ENCODE measurements at regions not wholly inside any gene's neighbourhood (a gene's known extent, or its start where the extent isn't known, plus 50 kb on each side); places are given as distances from the start of the nearest gene placed in this dataset.
"Not testable (repeated sequence)": the region's sequence is repeated elsewhere in the genome, so short reads cannot be mapped to it uniquely, and the experiment has no call there.

GRCh38 chr4:120263618-120264017 lies 197.0 kb upstream of the MAD2L1 start:
- Histone ChIP-seq H3K36me3 (replicated peaks in 1 of 2; ENCODE audit: insufficient read depth in 1 of 2, low read depth in 2 of 2) (no peaks in the 10 kb centered on the region), H3K9me3 (no peaks in the 10 kb centered on the region), H3K27me3 (no peaks in the 10 kb centered on the region), H3K27ac (no peak overlapping the region), H3K4me3 (no peak overlapping the region), H3K4me1 (no peaks in the 10 kb centered on the region)
- ATAC-seq (no peak), DNase-seq (no peak)
- TF ChIP-seq, protein P1, sequence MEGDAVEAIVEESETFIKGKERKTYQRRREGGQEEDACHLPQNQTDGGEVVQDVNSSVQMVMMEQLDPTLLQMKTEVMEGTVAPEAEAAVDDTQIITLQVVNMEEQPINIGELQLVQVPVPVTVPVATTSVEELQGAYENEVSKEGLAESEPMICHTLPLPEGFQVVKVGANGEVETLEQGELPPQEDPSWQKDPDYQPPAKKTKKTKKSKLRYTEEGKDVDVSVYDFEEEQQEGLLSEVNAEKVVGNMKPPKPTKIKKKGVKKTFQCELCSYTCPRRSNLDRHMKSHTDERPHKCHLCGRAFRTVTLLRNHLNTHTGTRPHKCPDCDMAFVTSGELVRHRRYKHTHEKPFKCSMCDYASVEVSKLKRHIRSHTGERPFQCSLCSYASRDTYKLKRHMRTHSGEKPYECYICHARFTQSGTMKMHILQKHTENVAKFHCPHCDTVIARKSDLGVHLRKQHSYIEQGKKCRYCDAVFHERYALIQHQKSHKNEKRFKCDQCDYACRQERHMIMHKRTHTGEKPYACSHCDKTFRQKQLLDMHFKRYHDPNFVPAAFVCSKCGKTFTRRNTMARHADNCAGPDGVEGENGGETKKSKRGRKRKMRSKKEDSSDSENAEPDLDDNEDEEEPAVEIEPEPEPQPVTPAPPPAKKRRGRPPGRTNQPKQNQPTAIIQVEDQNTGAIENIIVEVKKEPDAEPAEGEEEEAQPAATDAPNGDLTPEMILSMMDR (IDR thresholded peaks at IDR 0.05): no peak
- TF ChIP-seq POLR2A (IDR thresholded peaks at IDR 0.05): no peak
- WGBS, 2 donors: 35 to 56% methylated on average over 4 of the region's 4 CpGs
- intact Hi-C loops (cut with DNase I): no loop called here

DNA sequence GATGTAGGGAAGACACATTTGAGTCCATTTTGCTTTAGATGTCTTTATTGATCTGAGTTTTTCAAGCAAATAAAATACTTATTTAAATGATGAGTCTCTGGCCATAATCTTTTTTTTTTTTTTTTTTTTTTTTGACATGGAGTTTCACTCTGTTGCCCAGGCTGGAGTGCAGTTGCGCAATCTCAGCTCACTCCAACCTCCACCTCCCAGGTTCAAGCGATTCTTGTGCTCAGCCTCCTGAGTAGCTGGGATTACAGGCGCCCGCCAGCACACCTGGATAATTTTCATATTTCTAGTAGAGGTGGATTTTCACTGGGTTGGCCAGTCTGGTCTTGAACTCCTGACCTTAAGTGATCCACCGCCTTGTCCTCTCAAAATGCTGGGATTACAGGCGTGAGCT lies 194.5 kb upstream of the MAD2L1 start:
- ATAC-seq: no peak
- no peaks in the 10 kb centered on the region for H3K4me1 ChIP-seq
- H3K36me3 ChIP-seq (replicated peaks in 1 of 2; ENCODE audit: insufficient read depth in 1 of 2, low read depth in 2 of 2): no peaks in the 10 kb centered on the region
- no peaks in the 10 kb centered on the region for H3K27me3 ChIP-seq
- intact Hi-C loops (cut with DNase I): no loop called here
- H3K4me3 ChIP-seq: no peak overlapping the region
- TF ChIP-seq, protein P1 (IDR thresholded peaks at IDR 0.05): no peak
- no peak for TF ChIP-seq POLR2A (IDR thresholded peaks at IDR 0.05)
- no peak for DNase-seq
- H3K9me3 ChIP-seq: no peaks in the 10 kb centered on the region
- WGBS, 2 donors: 87 to 96% methylated on average over 6 of the region's 6 CpGs
- no peak overlapping the region for H3K27ac ChIP-seq

GRCh38 chr4:120256112-120256775 lies 189.6 kb upstream of the MAD2L1 start:
- H3K9me3 ChIP-seq; H3K36me3 ChIP-seq (replicated peaks in 1 of 2; ENCODE audit: insufficient read depth in 1 of 2, low read depth in 2 of 2); intact Hi-C loops (cut with DNase I); H3K4me3 ChIP-seq; ATAC-seq; H3K27me3 ChIP-seq; H3K27ac ChIP-seq; H3K4me1 ChIP-seq; DNase-seq: not testable (repeated sequence)
- WGBS, 2 donors: 75 to 86% methylated on average over 22 to 27 of the region's 28 CpGs

GRCh38 chr4:120238277-120238973 lies 171.8 kb upstream of the MAD2L1 start:
- intact Hi-C loops (cut with DNase I): no loop called here
- TF ChIP-seq, protein P1 (IDR thresholded peaks at IDR 0.05): no peak
- no peak for TF ChIP-seq POLR2A (IDR thresholded peaks at IDR 0.05)
- no peaks in the 10 kb centered on the region for H3K4me1 ChIP-seq
- H3K27me3 ChIP-seq: no peaks in the 10 kb centered on the region
- H3K36me3 ChIP-seq (replicated peaks in 1 of 2; ENCODE audit: insufficient read depth in 1 of 2, low read depth in 2 of 2): no peaks in the 10 kb centered on the region
- DNase-seq (no peak), ATAC-seq (no peak)
- no peaks in the 10 kb centered on the region for H3K9me3 ChIP-seq
- WGBS, 2 donors: 57 to 63% methylated on average over 5 of the region's 5 CpGs
- H3K27ac ChIP-seq: no peak overlapping the region
- H3K4me3 ChIP-seq: no peak overlapping the region

- no peaks in the 10 kb centered on the region for H3K4me1 ChIP-seq
- no peaks in the 10 kb centered on the region for H3K36me3 ChIP-seq (replicated peaks in 1 of 2; ENCODE audit: insufficient read depth in 1 of 2, low read depth in 2 of 2)
- H3K27me3 ChIP-seq: no peaks in the 10 kb centered on the region
- TF ChIP-seq POLR2A (IDR thresholded peaks at IDR 0.05): no peak
- TF ChIP-seq, protein P1 (IDR thresholded peaks at IDR 0.05): no peak
- no peak for DNase-seq
- H3K4me3 ChIP-seq: no peak overlapping the region
- ATAC-seq: no peak
- WGBS, 2 donors: 90 to 96% methylated on average over 5 of the region's 5 CpGs
- intact Hi-C loops (cut with DNase I): no loop called here
- no peaks in the 10 kb centered on the region for H3K9me3 ChIP-seq
- H3K27ac ChIP-seq: no peak overlapping the region
Observed at GRCh38 chr4:120236873-120237272, 170.2 kb upstream of the MAD2L1 start.
